PC-3 (cell line): ENCODE measurements at regions not wholly inside any gene's neighbourhood (a gene's known extent, or its start where the extent isn't known, plus 50 kb on each side); places are given as distances from the start of the nearest gene placed in this dataset.
A peak's percentile ranks its signal among the peaks of the same experiment; 100 is the strongest.

Experiments
- ATAC-seq: fragments of 200-7000 bp; cut with Tn5 transposase; 2 replicates; pipeline ENCODE4 v1.9.1; 2020; ENCODE audit warnings: mild to moderate bottlenecking, moderate library complexity
- BruUV-seq: library from RNA; stranded (reverse); fragments of 400-500 nt; replicated peaks from 2 replicates; lab custom pipeline; 2021; lab: Mats Ljungman, UMichigan
- CTCF ChIA-PET: fragments of 300-600 bp; sonication (Branson Sonifier 250); formaldehyde crosslinking; loops from one replicate; lab custom pipeline; 2022; ENCODE audit warnings: antibody characterized with exemption; lab: Charles Lee
- POLR2A ChIA-PET: fragments of 300-600 bp; sonication (Branson Sonifier 250); formaldehyde crosslinking; loops from one replicate; lab custom pipeline; 2022; ENCODE audit warnings: antibody characterized with exemption; ENCODE audit not compliant: unreplicated experiment; lab: Charles Lee
- DNase-seq: peaks from one replicate; pipeline ENCODE4 v3.0.0-alpha.2; 2015
- H2AFZ ChIP-seq: fragments of 300-600 bp; sonication (generic); 2 replicates; pipeline ENCODE4 v1.6.0; 2016; ENCODE audit warnings: antibody characterized with exemption, low read length
- H3F3A ChIP-seq: fragments of 300-600 bp; sonication (generic); one replicate; pipeline ENCODE4 v1.6.0; 2017; ENCODE audit warnings: antibody characterized with exemption, low read length, control low read depth, mild to moderate bottlenecking; ENCODE audit not compliant: unreplicated experiment
- H3K27ac ChIP-seq: fragments of 300-600 bp; sonication (generic); 2 replicates; pipeline ENCODE4 v1.5.1; 2016; ENCODE audit warnings: mild to moderate bottlenecking, low read length
- H3K27me3 ChIP-seq: fragments of 300-600 bp; sonication (generic); 2 replicates; pipeline ENCODE4 v1.6.1; 2016; ENCODE audit warnings: low read length, mixed read lengths
- H3K36me3 ChIP-seq: fragments of 300-600 bp; sonication (generic); 2 replicates; pipeline ENCODE4 v1.6.1; 2016; ENCODE audit warnings: low read depth, mixed run types, low read length, mixed read lengths
- H3K4me1 ChIP-seq: fragments of 300-600 bp; sonication (generic); 2 replicates; pipeline ENCODE4 v1.5.1; 2016; ENCODE audit warnings: low read length; ENCODE audit not compliant: insufficient read depth
- H3K4me2 ChIP-seq: fragments of 300-600 bp; sonication (generic); 2 replicates; pipeline ENCODE4 v1.6.0; 2016; ENCODE audit warnings: low read length
- H3K4me3 ChIP-seq: fragments of 300-600 bp; sonication (generic); 2 replicates; pipeline ENCODE4 v1.5.1; 2016; ENCODE audit warnings: mild to moderate bottlenecking, low read length, mixed read lengths
- H3K79me2 ChIP-seq: fragments of 300-600 bp; sonication (generic); 2 replicates; pipeline ENCODE4 v1.6.1; 2017; ENCODE audit warnings: low read length, mixed read lengths
- H3K9ac ChIP-seq: fragments of 300-600 bp; sonication (generic); 2 replicates; pipeline ENCODE4 v1.6.0; 2016; ENCODE audit warnings: mild to moderate bottlenecking, low read length
- H3K9me2 ChIP-seq: fragments of 300-600 bp; sonication (generic); replicated peaks from 2 replicates; pipeline ENCODE4 v1.6.1; 2016; ENCODE audit warnings: mixed run types, low read length, mixed read lengths
- H3K9me3 ChIP-seq: fragments of 300-600 bp; sonication (generic); 2 replicates; pipeline ENCODE4 v1.6.1; 2016; ENCODE audit warnings: low read length, mixed read lengths
- H4K20me1 ChIP-seq: fragments of 300-600 bp; sonication (generic); 2 replicates; pipeline ENCODE4 v1.6.1; 2016; ENCODE audit warnings: low read length, mixed read lengths
- EZH2 ChIP-seq: fragments of 300-600 bp; sonication (generic); IDR thresholded peaks from one replicate; pipeline ENCODE4 v1.6.1; 2017; ENCODE audit warnings: antibody characterized with exemption, mild to moderate bottlenecking, low read length; ENCODE audit not compliant: unreplicated experiment
- EZH2phosphoT487 ChIP-seq: fragments of 300-600 bp; sonication (generic); IDR thresholded peaks from 2 replicates; pipeline ENCODE4 v1.6.1; 2018; ENCODE audit warnings: mild to moderate bottlenecking, antibody characterized with exemption, low read length, borderline replicate concordance
- intact Hi-C: fragments of 100-400 bp; cut with micrococcal nuclease; formaldehyde crosslinking; loops from 2 replicates; pipeline ENCODE4 v1.9.0; 2023
- TF ChIP-seq, protein P1 (sequence below): fragments of 300-600 bp; sonication (generic); conservative IDR thresholded peaks from 2 replicates; pipeline ENCODE4 v1.5.1; 2017; ENCODE audit warnings: antibody characterized with exemption, low read depth, mild to moderate bottlenecking, low read length

DNA sequence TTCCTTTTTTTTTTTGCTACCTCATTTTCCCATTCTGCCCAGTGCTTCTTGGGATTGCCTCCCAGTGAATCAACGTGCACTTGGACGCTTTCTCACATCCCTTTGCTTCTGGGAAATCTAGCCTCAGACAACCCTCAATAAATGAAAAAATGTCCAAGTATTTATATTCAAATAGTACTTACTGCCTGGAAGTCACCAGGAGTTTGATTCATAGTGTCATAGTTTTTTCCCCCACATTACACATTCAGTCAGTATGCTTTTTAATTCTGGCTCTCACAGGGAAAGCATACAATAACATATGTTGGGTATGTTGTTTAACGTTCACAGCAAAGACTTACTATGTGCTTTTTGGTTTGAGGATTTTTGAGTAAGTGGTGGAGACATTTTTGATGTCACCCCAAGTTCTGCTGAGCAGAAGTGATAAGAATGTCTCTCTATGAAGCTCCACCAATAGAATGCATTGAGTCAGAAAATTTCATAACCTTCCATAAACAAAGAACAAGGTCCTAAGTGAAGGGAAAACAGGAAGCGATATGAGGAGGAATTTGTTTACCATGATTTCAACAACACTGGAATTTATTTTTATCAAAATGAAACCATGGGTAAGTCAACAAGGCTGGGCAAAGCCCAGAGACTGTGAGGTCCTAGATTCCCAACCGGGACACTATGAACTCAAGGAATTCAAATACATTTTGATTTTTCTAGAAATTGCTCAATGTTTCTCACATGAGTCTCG lies 301.2 kb upstream of the BMP2 start:
- TF ChIP-seq, protein P1, sequence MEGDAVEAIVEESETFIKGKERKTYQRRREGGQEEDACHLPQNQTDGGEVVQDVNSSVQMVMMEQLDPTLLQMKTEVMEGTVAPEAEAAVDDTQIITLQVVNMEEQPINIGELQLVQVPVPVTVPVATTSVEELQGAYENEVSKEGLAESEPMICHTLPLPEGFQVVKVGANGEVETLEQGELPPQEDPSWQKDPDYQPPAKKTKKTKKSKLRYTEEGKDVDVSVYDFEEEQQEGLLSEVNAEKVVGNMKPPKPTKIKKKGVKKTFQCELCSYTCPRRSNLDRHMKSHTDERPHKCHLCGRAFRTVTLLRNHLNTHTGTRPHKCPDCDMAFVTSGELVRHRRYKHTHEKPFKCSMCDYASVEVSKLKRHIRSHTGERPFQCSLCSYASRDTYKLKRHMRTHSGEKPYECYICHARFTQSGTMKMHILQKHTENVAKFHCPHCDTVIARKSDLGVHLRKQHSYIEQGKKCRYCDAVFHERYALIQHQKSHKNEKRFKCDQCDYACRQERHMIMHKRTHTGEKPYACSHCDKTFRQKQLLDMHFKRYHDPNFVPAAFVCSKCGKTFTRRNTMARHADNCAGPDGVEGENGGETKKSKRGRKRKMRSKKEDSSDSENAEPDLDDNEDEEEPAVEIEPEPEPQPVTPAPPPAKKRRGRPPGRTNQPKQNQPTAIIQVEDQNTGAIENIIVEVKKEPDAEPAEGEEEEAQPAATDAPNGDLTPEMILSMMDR, result no peak
- no peaks in the 10 kb centered on the region for H3K79me2 ChIP-seq
- no peak overlapping the region for H3K4me3 ChIP-seq
- ChIA-PET POLR2A (no interaction called here), CTCF (no interaction called here)
- H3K9ac ChIP-seq, result no peak overlapping the region
- H3F3A ChIP-seq, result peaks cover 16% of the 10 kb centered on the region
- H3K9me2 ChIP-seq, result no peaks in the 10 kb centered on the region
- peak; percentile 27 for DNase-seq
- H3K4me2 ChIP-seq, result no peak overlapping the region
- H4K20me1 ChIP-seq, result no peaks in the 10 kb centered on the region
- intact Hi-C loops, result no loop called here
- no peaks in the 10 kb centered on the region for H3K9me3 ChIP-seq
- BruUV-seq, result no TSS peak
- no peak overlapping the region for H3K27ac ChIP-seq
- no peaks in the 10 kb centered on the region for H3K27me3 ChIP-seq
- peaks cover 36% of the 10 kb centered on the region for H3K4me1 ChIP-seq
- no peaks in the 10 kb centered on the region for H3K36me3 ChIP-seq
- ATAC-seq, result no peak
- no peak overlapping the region for H2AFZ ChIP-seq

DNA sequence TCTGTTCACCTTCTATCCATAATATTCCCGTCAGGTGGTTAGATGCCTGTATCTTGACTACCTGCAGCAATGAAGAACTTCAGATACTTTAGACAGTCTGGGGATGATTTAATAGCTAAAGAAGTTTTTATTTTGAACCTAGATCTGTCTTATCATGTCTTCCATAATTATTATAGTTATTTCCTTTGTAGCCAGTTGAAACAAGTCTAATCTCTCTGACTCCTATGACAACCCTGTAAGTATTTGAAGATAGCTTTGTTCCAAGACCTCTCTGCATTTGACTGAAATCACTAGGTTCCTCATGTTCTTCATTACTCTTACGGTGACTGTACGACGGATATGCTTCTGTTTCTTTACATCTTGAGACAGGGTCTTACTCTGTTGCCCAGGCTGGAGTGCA lies 316.6 kb upstream of the BMP2 start:
- TF ChIP-seq EZH2, result no peak
- no peak for TF ChIP-seq EZH2phosphoT487
- TF ChIP-seq, protein P1, result no peak
- no peaks in the 10 kb centered on the region for H3F3A ChIP-seq
- H3K9ac ChIP-seq, result no peak overlapping the region
- ATAC-seq (no peak), DNase-seq (no peak)
- no peaks in the 10 kb centered on the region for H4K20me1 ChIP-seq
- no peaks in the 10 kb centered on the region for H3K36me3 ChIP-seq
- BruUV-seq, result no TSS peak
- ChIA-PET POLR2A (no interaction called here), CTCF (no interaction called here)
- intact Hi-C loops, result no loop called here
- no peak overlapping the region for H3K4me2 ChIP-seq
- no peak overlapping the region for H3K27ac ChIP-seq
- H3K9me2 ChIP-seq, result no peaks in the 10 kb centered on the region
- no peaks in the 10 kb centered on the region for H3K4me1 ChIP-seq
- H3K4me3 ChIP-seq, result no peak overlapping the region
- no peaks in the 10 kb centered on the region for H3K79me2 ChIP-seq
- H2AFZ ChIP-seq, result no peak overlapping the region
- no peaks in the 10 kb centered on the region for H3K9me3 ChIP-seq
- peaks cover 7% of the 10 kb centered on the region; the same call in 1 of the 2 replicates for H3K27me3 ChIP-seq

DNA sequence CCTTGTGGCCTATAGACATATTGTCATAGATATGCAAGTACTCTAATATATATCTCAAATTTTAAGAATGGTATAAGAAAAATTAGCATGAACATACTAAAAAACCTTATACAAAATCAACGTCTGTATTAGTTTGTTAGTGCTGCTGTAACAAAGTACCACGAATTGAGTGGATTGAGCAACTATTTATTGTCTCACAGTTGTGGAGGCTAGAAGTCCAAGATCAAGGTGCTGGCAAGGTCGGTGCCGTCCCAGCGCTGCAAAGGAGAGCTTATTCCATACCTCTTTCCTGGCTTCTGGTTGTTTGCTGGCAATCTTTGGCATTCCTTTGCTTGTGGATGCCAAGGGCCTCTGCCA lies 317.6 kb upstream of the FERMT1 start:
- TF ChIP-seq EZH2, result no peak
- TF ChIP-seq, protein P1, result no peak
- no peak for TF ChIP-seq EZH2phosphoT487
- intact Hi-C loops, result no loop called here
- H3K36me3 ChIP-seq, result no peaks in the 10 kb centered on the region
- H3K27ac ChIP-seq, result no peak overlapping the region
- no peak overlapping the region for H3K9ac ChIP-seq
- H3K79me2 ChIP-seq, result no peaks in the 10 kb centered on the region
- no TSS peak for BruUV-seq
- CTCF ChIA-PET, result no interaction called here
- H3K4me1 ChIP-seq, result no peaks in the 10 kb centered on the region
- H3F3A ChIP-seq, result no peaks in the 10 kb centered on the region
- H3K9me3 ChIP-seq, result no peaks in the 10 kb centered on the region
- H3K4me3 ChIP-seq, result no peak overlapping the region
- ATAC-seq (no peak), DNase-seq (no peak)
- H2AFZ ChIP-seq, result no peak overlapping the region
- no peaks in the 10 kb centered on the region for H4K20me1 ChIP-seq
- POLR2A ChIA-PET, result no interaction called here
- H3K9me2 ChIP-seq, result no peaks in the 10 kb centered on the region
- H3K27me3 ChIP-seq, result peaks cover 3% of the 10 kb centered on the region; the same call in 1 of the 2 replicates
- no peak overlapping the region for H3K4me2 ChIP-seq
